ENCODE measurements at regions not wholly inside any gene's neighbourhood (a gene's known extent, or its start where the extent isn't known, plus 50 kb on each side); places are given as distances from the start of the nearest gene placed in this dataset.
"Not testable (repeated sequence)": the region's sequence is repeated elsewhere in the genome, so short reads cannot be mapped to it uniquely, and the experiment has no call there.

- no peak for DNase-seq
Measured at GRCh38 chr2:38145236-38145635, 69.3 kb upstream of the CYP1B1 start.

- no peak for DNase-seq
Measured at GRCh38 chr2:38142627-38143026, 66.7 kb upstream of the CYP1B1 start.

DNA sequence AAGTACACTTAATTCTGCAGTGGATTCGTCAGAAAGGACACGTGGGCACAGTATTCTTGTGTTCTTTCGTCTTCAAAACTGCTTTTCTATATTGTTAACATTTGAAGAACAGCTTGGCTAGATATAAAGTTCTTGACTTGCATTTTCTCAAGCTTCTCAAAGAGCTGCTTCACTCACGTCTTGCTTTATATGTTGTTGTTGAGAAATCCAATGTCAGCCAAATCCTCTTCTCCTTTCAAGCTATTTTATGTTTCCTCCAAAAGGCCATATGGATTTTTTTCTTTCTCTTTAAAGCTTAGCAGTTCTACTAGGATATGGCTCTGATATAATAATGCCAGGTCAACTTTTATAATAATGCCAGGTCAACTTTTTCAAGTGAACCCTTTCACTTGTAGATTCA, 65.5 kb upstream of the CYP1B1 start:
- DNase-seq, result no peak

DNA sequence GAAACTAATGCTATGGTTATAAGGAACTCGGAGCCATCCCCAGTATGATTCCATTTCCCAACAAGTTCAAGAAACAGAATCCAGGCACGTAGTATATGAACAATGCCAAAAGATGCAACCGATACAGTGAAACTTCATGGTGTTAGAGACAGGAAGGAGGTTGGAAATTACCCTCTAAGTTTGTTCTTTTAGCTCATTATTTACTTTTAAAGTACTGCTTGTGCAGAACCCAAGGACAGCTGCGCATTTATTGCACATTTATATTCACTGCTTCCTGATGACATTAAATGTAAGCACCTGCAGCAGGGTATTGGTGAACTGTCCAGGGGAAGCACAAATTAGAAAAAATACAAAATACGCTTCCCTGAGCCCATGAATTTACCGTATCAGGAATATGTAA, 63.0 kb upstream of the CYP1B1 start:
- no peak for DNase-seq

GRCh38 chr2:38138419-38138818, 62.5 kb upstream of the CYP1B1 start:
- DNase-seq, result no peak

GRCh38 chr2:38137958-38138357, 62.0 kb upstream of the CYP1B1 start:
- DNase-seq, result not testable (repeated sequence)

DNA sequence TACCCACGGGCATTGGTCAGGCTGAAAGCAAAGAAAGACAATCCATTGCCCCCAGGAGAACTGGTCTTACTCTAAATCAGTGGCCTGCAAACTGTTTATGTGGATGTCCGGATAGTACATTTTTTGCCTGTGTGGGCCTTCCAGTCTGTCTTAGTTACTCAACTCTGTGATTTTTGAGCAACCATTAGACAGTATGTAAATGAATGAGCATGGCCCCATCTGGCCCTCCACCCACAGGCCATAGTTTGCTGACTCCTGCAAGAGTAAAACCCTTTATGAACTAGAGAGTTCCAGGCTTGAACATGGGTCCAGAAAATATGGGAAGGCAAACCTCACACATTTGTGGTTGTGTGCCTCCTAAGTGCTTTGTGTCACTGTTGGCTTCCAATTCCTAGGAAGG, 55.7 kb upstream of the CYP1B1 start:
- DNase-seq, result no peak

GRCh38 chr2:38130876-38131275, 54.9 kb upstream of the CYP1B1 start:
- no peak for DNase-seq

GRCh38 chr2:38129987-38130386, 54.0 kb upstream of the CYP1B1 start:
- DNase-seq, result no peak

- no peak for DNase-seq
Measured at GRCh38 chr2:38129481-38129880, 53.5 kb upstream of the CYP1B1 start.

DNA sequence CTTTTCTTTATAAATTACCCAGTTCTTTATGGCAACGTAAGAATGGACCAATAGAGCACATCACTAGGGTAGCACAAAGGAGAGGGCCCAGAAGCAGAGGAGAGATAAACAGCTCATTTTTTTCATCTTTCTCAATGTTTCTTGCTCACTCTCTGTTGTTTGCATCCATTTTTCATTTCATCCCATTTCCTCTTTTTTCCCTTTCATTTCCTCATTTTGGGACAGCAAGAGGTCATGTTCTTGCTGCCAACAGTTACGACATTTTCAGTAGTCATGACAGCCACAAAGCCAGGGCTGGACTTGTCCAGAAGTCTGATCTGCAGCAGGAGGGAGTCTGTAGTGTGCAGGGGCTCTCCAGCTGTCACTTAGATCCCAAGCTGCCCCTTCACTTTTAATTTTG, 52.7 kb upstream of the CYP1B1 start:
- no peak for DNase-seq

- no peak for DNase-seq
Measured at GRCh38 chr2:38127277-38127676, 51.3 kb upstream of the CYP1B1 start.

- no peak for DNase-seq
Measured at GRCh38 chr2:38125842-38126241, 49.9 kb upstream of the CYP1B1 start.
